Gastrocnemius medialis (tissue), 4 donors: ENCODE measurements at regions not wholly inside any gene's neighbourhood (a gene's known extent, or its start where the extent isn't known, plus 50 kb on each side); places are given as distances from the start of the nearest gene placed in this dataset.

Experiments
- POLR2A ChIP-seq, 2 donors: fragments of 450-650 bp; IDR thresholded peaks; one replicate each; pipeline ENCODE4 v1.6.1; 2017; ENCODE audit warnings: antibody characterized with exemption in 2 of 2, mild to moderate bottlenecking in 2 of 2, moderate library complexity in 2 of 2
- TF ChIP-seq, protein P1 (sequence below), 5 experiments: fragments of 450-650 bp in 3 of 5; fragments of 200-600 bp in 2 of 5; sonication (generic) in 2 of 5; IDR thresholded peaks in 4 of 5; conservative IDR thresholded peaks in 1 of 5; 1 replicate in 4 of 5; 2 replicates in 1 of 5; pipeline ENCODE4 v1.5.1; 2016 to 2019; ENCODE audit warnings: antibody characterized with exemption in 5 of 5, mild to moderate bottlenecking in 3 of 5, moderate library complexity in 3 of 5

DNA sequence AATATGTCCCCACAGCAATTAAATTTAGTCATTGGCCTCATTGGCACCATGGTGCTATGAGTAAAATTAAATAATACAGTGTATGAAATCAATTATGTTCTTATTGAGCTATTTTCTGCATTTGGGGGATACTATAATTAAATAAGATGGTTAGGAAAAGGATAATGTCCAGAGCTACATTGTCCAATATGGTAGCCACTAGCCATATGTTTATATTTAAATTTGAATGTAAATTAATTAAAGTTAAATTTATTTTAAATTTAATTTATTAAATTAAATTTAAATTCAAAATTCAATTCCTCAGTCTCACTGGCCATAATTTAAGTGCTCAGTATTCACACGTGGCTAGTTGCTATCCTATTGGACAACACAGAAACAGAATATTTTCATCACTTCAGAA is 115.7 kb downstream of the SPATA31D1 start:
- TF ChIP-seq, protein P1, sequence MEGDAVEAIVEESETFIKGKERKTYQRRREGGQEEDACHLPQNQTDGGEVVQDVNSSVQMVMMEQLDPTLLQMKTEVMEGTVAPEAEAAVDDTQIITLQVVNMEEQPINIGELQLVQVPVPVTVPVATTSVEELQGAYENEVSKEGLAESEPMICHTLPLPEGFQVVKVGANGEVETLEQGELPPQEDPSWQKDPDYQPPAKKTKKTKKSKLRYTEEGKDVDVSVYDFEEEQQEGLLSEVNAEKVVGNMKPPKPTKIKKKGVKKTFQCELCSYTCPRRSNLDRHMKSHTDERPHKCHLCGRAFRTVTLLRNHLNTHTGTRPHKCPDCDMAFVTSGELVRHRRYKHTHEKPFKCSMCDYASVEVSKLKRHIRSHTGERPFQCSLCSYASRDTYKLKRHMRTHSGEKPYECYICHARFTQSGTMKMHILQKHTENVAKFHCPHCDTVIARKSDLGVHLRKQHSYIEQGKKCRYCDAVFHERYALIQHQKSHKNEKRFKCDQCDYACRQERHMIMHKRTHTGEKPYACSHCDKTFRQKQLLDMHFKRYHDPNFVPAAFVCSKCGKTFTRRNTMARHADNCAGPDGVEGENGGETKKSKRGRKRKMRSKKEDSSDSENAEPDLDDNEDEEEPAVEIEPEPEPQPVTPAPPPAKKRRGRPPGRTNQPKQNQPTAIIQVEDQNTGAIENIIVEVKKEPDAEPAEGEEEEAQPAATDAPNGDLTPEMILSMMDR (IDR thresholded peaks at IDR 0.05 in 4 of 5, conservative IDR thresholded peaks at IDR 0.05 in 1 of 5), result no peak
- no peak for TF ChIP-seq POLR2A (IDR thresholded peaks at IDR 0.05)
